Aorta (tissue), 5 donors: ENCODE measurements at regions not wholly inside any gene's neighbourhood (a gene's known extent, or its start where the extent isn't known, plus 50 kb on each side); places are given as distances from the start of the nearest gene placed in this dataset.

Source experiments
- ATAC-seq: fragments of 200-7000 bp; cut with Tn5 transposase; one replicate; pipeline ENCODE4 v1.9.1; 2022; ENCODE audit warnings: moderate library complexity; ENCODE audit not compliant: low FRiP score
- DNase-seq, 2 donors: peaks; one replicate each; pipeline ENCODE4 v3.0.0-alpha.2; 2020
- H3K27ac ChIP-seq, 2 donors: one replicate each; pipeline ENCODE4 v1.5.1; 2013; ENCODE audit warnings: low read length in 2 of 2, mild to moderate bottlenecking in 2 of 2, moderate library complexity in 2 of 2, control low read depth in 1 of 2, inconsistent platforms in 1 of 2, low read depth in 1 of 2
- H3K27me3 ChIP-seq, 2 donors: one replicate each; pipeline ENCODE4 v1.6.1; 2013; ENCODE audit warnings: control low read depth in 1 of 2, low read length in 1 of 2, mild to moderate bottlenecking in 1 of 2, moderate library complexity in 1 of 2; ENCODE audit not compliant: insufficient read depth in 2 of 2, control insufficient read depth in 1 of 2
- H3K36me3 ChIP-seq, 2 donors: one replicate each; pipeline ENCODE4 v1.6.1; 2013; ENCODE audit warnings: control low read depth in 1 of 2, low read length in 1 of 2, mild to moderate bottlenecking in 1 of 2; ENCODE audit not compliant: insufficient read depth in 2 of 2, control insufficient read depth in 1 of 2
- H3K4me1 ChIP-seq, 2 donors: one replicate each; pipeline ENCODE4 v1.6.1; 2013; ENCODE audit warnings: low read length in 2 of 2, control low read depth in 1 of 2, mild to moderate bottlenecking in 1 of 2, moderate library complexity in 1 of 2; ENCODE audit not compliant: insufficient read depth in 2 of 2, control insufficient read depth in 1 of 2
- H3K4me3 ChIP-seq, 2 donors: one replicate each; pipeline ENCODE4 v1.5.1; 2013; ENCODE audit warnings: low read length in 2 of 2, control low read depth in 1 of 2, mild to moderate bottlenecking in 1 of 2
- H3K9me3 ChIP-seq: one replicate; pipeline ENCODE4 v1.6.1; 2013; ENCODE audit warnings: mild to moderate bottlenecking, low read length; ENCODE audit not compliant: control insufficient read depth
- WGBS, 2 donors: extraction: QIAGEN DNeasy Blood & Tissue Kit; methylation state at CpG; one replicate each; pipeline ENCODE4 v1.1.7; 2013; 5-methylcytosine and 5-hydroxymethylcytosine counted together
- intact Hi-C, 2 donors: fragments of 100-400 bp; cut with DNase I; formaldehyde crosslinking; loops; one replicate each; pipeline versions ENCODE4 v1.14.2 to v1.15.0; 2022
- donor health status: healthy with polysubstance abuse.
- donor health status: Bipolar disorder and iron deficiency.
- donor health status: DM: no; HTN: no; CAD: no.
- donor health status: DM: no; HTN: no; CAD: no.
- donor health status: DM: yes; HTN: yes; CAD: no.

DNA sequence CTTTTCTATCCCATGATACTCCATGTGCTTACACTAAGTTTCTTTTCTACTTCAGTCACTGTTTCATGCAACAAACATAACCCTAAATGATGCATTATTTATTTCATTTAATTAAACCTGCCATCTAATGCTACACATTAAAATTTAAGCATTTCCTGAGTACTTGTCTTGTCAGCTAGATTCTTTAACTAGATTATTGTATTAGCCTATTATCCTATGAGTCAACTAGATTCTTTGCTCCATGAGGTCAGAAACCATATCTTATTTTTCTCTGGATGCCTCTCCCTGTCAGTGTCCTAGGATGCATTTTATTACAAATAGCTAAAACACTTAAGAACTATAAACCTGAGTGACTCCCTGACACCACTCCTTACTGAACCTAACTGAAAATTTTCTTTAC is 652.4 kb downstream of the SLC4A3 start:
- ATAC-seq (no peak), DNase-seq (no peak)
- H3K4me3 ChIP-seq, result no peak overlapping the region
- H3K36me3 ChIP-seq, result no peaks in the 10 kb centered on the region
- intact Hi-C loops, result loop anchor here in 1 of 2 donors (5.0 kb wide), 1 partner anchor 203 kb away; no protein-coding TSS in a partner anchor
- H3K4me1 ChIP-seq, result no peaks in the 10 kb centered on the region
- H3K27me3 ChIP-seq, result no peaks in the 10 kb centered on the region
- no peak overlapping the region for H3K27ac ChIP-seq
- H3K9me3 ChIP-seq, result no peaks in the 10 kb centered on the region

- H3K9me3 ChIP-seq, result no peaks in the 10 kb centered on the region
- DNase-seq (no peak), ATAC-seq (no peak)
- intact Hi-C loops, result no loop called here
- H3K27me3 ChIP-seq, result no peaks in the 10 kb centered on the region
- no peak overlapping the region for H3K4me3 ChIP-seq
- WGBS, 2 donors, result 90 to 96% methylated on average over 4 of the region's 4 CpGs
- H3K36me3 ChIP-seq, result no peaks in the 10 kb centered on the region
- no peak overlapping the region for H3K27ac ChIP-seq
- no peaks in the 10 kb centered on the region for H3K4me1 ChIP-seq
Measured at GRCh38 chr2:220280736-220281135, 653.3 kb downstream of the SLC4A3 start.

DNA sequence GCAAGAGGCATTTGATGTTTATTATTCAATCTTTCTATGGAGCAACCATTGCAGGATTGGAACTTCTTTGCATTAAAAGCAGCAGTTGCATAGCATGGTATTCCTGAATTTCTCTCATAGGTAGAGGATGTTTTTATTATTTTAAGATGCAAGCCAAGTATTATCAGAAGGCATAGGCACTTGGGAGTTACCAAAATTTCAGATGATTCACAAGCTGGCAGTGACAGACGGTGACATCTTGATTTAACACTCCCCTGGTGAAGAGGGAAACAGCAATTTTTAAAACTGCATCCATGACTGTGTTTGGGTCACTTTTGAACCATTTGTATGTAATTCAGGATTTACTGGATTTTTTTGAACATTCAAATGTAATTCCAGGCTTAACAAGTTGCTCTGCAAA is 654.3 kb downstream of the SLC4A3 start:
- ATAC-seq (no peak), DNase-seq (no peak)
- H3K4me3 ChIP-seq, result no peak overlapping the region
- H3K27ac ChIP-seq, result no peak overlapping the region
- WGBS, 2 donors, result 28 to 40% methylated on average over 1 of the region's 1 CpG
- H3K27me3 ChIP-seq, result no peaks in the 10 kb centered on the region
- no peaks in the 10 kb centered on the region for H3K36me3 ChIP-seq
- no peaks in the 10 kb centered on the region for H3K4me1 ChIP-seq
- intact Hi-C loops, result no loop called here
- no peaks in the 10 kb centered on the region for H3K9me3 ChIP-seq

- WGBS, 2 donors, result 96 to 97% methylated on average over 3 of the region's 3 CpGs
- ATAC-seq (no peak), DNase-seq (no peak)
- no peak overlapping the region for H3K4me3 ChIP-seq
- H3K27me3 ChIP-seq, result no peaks in the 10 kb centered on the region
- intact Hi-C loops, result no loop called here
- H3K9me3 ChIP-seq, result no peaks in the 10 kb centered on the region
- no peaks in the 10 kb centered on the region for H3K36me3 ChIP-seq
- no peak overlapping the region for H3K27ac ChIP-seq
- H3K4me1 ChIP-seq, result no peaks in the 10 kb centered on the region
Measured at GRCh38 chr2:220282236-220282635, 654.8 kb downstream of the SLC4A3 start.

GRCh38 chr2:220293966-220294365 is 666.5 kb downstream of the SLC4A3 start:
- Histone ChIP-seq H3K9me3 (peaks cover 2% of the 10 kb centered on the region), H3K36me3 (no peaks in the 10 kb centered on the region), H3K4me3 (no peak overlapping the region), H3K27ac (no peak overlapping the region), H3K4me1 (no peaks in the 10 kb centered on the region), H3K27me3 (no peaks in the 10 kb centered on the region)
- WGBS, 2 donors, result 98 to 100% methylated on average over 1 of the region's 1 CpG
- ATAC-seq (no peak), DNase-seq (no peak)
- intact Hi-C loops, result no loop called here

DNA sequence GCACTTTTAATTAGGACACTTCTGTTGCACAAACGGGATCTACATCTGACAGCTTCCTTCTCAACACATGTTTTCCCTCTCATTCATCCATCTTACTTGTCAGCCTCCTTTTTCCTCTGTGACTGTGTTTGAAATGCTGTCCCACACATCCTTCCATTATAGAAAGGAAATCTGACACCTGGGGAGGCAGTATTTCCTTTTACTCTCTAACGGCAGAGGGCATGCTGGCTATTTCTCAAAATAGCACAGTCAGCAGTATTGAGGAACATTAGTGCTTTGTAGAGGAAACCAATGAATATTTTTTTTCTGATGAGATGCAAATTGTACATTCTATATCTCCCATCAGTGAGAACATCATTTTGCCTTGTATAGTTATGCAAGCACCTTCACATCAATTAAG is 668.7 kb downstream of the SLC4A3 start:
- H3K36me3 ChIP-seq, result no peaks in the 10 kb centered on the region
- no peak for ATAC-seq
- no peaks in the 10 kb centered on the region for H3K9me3 ChIP-seq
- no peak for DNase-seq
- H3K4me1 ChIP-seq, result no peaks in the 10 kb centered on the region
- intact Hi-C loops, result no loop called here
- no peak overlapping the region for H3K27ac ChIP-seq
- WGBS, 2 donors, result 51 to 57% methylated on average over 2 of the region's 2 CpGs
- no peaks in the 10 kb centered on the region for H3K27me3 ChIP-seq
- H3K4me3 ChIP-seq, result no peak overlapping the region

DNA sequence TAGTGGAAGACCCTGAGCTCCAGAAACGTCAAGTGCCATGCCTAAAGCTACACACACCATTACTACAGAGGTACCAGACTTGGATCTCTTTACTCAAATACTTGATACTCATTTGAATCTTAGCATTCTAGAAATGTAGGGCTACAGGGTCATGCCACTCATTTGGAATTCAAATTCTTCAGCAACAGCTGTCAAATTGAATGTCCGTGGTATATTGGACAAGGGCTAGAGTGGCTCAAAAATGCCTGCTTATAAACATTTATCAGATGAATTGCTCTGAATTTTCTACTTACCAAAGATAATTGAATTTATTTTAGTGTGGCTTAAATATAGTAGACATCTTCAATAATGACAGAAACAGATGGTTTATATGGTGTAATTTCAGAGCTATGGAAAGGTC is 669.7 kb downstream of the SLC4A3 start:
- Histone ChIP-seq H3K27ac (no peak overlapping the region), H3K4me1 (no peaks in the 10 kb centered on the region), H3K9me3 (no peaks in the 10 kb centered on the region), H3K27me3 (no peaks in the 10 kb centered on the region), H3K36me3 (no peaks in the 10 kb centered on the region), H3K4me3 (no peak overlapping the region)
- DNase-seq, result no peak
- intact Hi-C loops, result no loop called here
- ATAC-seq, result no peak
- WGBS, 2 donors, result 93 to 94% methylated on average over 2 of the region's 2 CpGs

DNA sequence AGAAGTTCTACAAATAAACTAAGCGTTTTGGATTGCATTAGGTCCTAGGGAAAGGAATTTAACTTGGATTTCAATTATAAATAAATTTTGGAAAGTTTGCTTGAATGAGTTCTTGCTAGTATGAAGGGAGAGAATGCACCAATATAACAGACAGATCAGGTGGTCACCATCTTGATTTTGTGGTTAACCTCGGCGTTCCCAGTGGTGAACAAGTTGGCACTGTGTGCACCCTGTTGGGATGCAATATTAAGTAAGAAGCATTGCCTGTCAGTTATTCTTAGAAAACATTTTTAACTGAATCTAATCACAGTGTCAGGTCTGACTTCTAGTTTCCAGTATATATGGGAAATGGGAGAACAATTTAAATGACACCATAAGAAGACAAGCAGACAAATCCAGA is 673.4 kb downstream of the SLC4A3 start:
- intact Hi-C loops, result no loop called here
- no peak for DNase-seq

GRCh38 chr2:220302756-220303155 is 675.3 kb downstream of the SLC4A3 start:
- WGBS, 2 donors, result 91 to 93% methylated on average over 1 of the region's 1 CpG
- Histone ChIP-seq H3K36me3 (no peaks in the 10 kb centered on the region), H3K4me3 (no peak overlapping the region), H3K9me3 (no peaks in the 10 kb centered on the region), H3K27me3 (no peaks in the 10 kb centered on the region), H3K4me1 (no peaks in the 10 kb centered on the region), H3K27ac (no peak overlapping the region)
- intact Hi-C loops, result no loop called here
- ATAC-seq (no peak), DNase-seq (no peak)

More for the DNA sequence above, 673.4 kb downstream of the SLC4A3 start:
- H3K27ac ChIP-seq, result no peak overlapping the region
- WGBS, 2 donors, result 59 to 61% methylated on average over 3 of the region's 3 CpGs
- H3K36me3 ChIP-seq, result no peaks in the 10 kb centered on the region
- H3K4me1 ChIP-seq, result no peaks in the 10 kb centered on the region
- no peaks in the 10 kb centered on the region for H3K9me3 ChIP-seq
- no peaks in the 10 kb centered on the region for H3K27me3 ChIP-seq
- no peak for ATAC-seq
- no peak overlapping the region for H3K4me3 ChIP-seq
